ENCODE measurements at regions not wholly inside any gene's neighbourhood (a gene's known extent, or its start where the extent isn't known, plus 50 kb on each side); places are given as distances from the start of the nearest gene placed in this dataset.
"Not testable (repeated sequence)": the region's sequence is repeated elsewhere in the genome, so short reads cannot be mapped to it uniquely, and the experiment has no call there.

- DNase-seq, result no peak
Measured at GRCh38 chr7:157467496-157468212, 130.8 kb downstream of the DNAJB6 start.

- no peak for DNase-seq
Measured at GRCh38 chr7:157468221-157469111, 131.7 kb downstream of the DNAJB6 start.

GRCh38 chr7:157469181-157470016 lies 132.6 kb downstream of the DNAJB6 start:
- no peak for DNase-seq

GRCh38 chr7:157470017-157470322 lies 133.2 kb downstream of the DNAJB6 start:
- no peak for DNase-seq

GRCh38 chr7:157470701-157471131 lies 133.9 kb downstream of the DNAJB6 start:
- no peak for DNase-seq

GRCh38 chr7:157471259-157472125 lies 134.7 kb downstream of the DNAJB6 start:
- peak; percentile 63 for DNase-seq

- no peak for DNase-seq
Measured at GRCh38 chr7:157472311-157473050, 135.7 kb downstream of the DNAJB6 start.

GRCh38 chr7:157473051-157473569 lies 136.3 kb downstream of the DNAJB6 start:
- no peak for DNase-seq

GRCh38 chr7:157474685-157475084 lies 137.9 kb downstream of the DNAJB6 start:
- DNase-seq, result peak; percentile 44

- DNase-seq, result no peak
Measured at GRCh38 chr7:157475095-157475494, 138.3 kb downstream of the DNAJB6 start.

GRCh38 chr7:157475601-157476000 lies 138.8 kb downstream of the DNAJB6 start:
- DNase-seq, result no peak

- no peak for DNase-seq
Measured at GRCh38 chr7:157476201-157476600, 139.4 kb downstream of the DNAJB6 start.

- no peak for DNase-seq
Measured at GRCh38 chr7:157476654-157477549, 140.1 kb downstream of the DNAJB6 start.

GRCh38 chr7:157477550-157478212 lies 140.9 kb downstream of the DNAJB6 start:
- DNase-seq, result peak; percentile 44

- not testable (repeated sequence) for DNase-seq
Measured at GRCh38 chr7:157478611-157479010, 141.8 kb downstream of the DNAJB6 start.

GRCh38 chr7:157479326-157479725 lies 142.5 kb downstream of the DNAJB6 start:
- DNase-seq, result no peak

GRCh38 chr7:157480371-157481050 lies 143.7 kb downstream of the DNAJB6 start:
- DNase-seq, result no peak

- DNase-seq, result no peak
Measured at GRCh38 chr7:157481389-157481788, 144.6 kb downstream of the DNAJB6 start.

- no peak for DNase-seq
Measured at GRCh38 chr7:157482025-157482424, 145.2 kb downstream of the DNAJB6 start.
